Calu3 (cell line): ENCODE measurements at regions not wholly inside any gene's neighbourhood (a gene's known extent, or its start where the extent isn't known, plus 50 kb on each side); places are given as distances from the start of the nearest gene placed in this dataset.

ENCODE experiments used
- BruUV-seq: library from RNA; stranded (reverse); fragments of 400-500 nt; replicated peaks from 2 replicates; lab custom pipeline; 2021; lab: Mats Ljungman, UMichigan
- CTCF ChIA-PET: fragments of 300-600 bp; sonication (Branson Sonifier 250); formaldehyde crosslinking; loops from one replicate; lab custom pipeline; 2022; ENCODE audit warnings: antibody characterized with exemption; lab: Charles Lee
- DNase-seq: peaks from one replicate; pipeline ENCODE4 v3.0.0; 2022
- H3K27ac Mint-ChIP-seq: one replicate; pipeline ENCODE4 v1.8.0; 2022; ENCODE audit warnings: mixed read lengths; ENCODE audit not compliant: unreplicated experiment
- H3K27me3 Mint-ChIP-seq: one replicate; pipeline ENCODE4 v1.8.0; 2022; ENCODE audit warnings: mixed read lengths; ENCODE audit not compliant: unreplicated experiment
- H3K36me3 Mint-ChIP-seq: one replicate; pipeline ENCODE4 v1.8.0; 2022; ENCODE audit warnings: mild to moderate bottlenecking, moderate library complexity, mixed read lengths; ENCODE audit not compliant: insufficient read depth, unreplicated experiment
- H3K4me1 Mint-ChIP-seq: one replicate; pipeline ENCODE4 v1.8.0; 2022; ENCODE audit warnings: mild to moderate bottlenecking, low read depth, mixed read lengths; ENCODE audit not compliant: unreplicated experiment
- H3K4me3 Mint-ChIP-seq: one replicate; pipeline ENCODE4 v1.8.0; 2022; ENCODE audit warnings: mild to moderate bottlenecking, low read depth, moderate library complexity, mixed read lengths; ENCODE audit not compliant: unreplicated experiment
- H3K9me3 Mint-ChIP-seq: one replicate; pipeline ENCODE4 v1.8.0; 2022; ENCODE audit warnings: low read depth, mixed read lengths; ENCODE audit not compliant: unreplicated experiment
- CTCF ChIP-seq: fragments of 200-600 bp; IDR thresholded peaks from one replicate; pipeline ENCODE4 v1.8.0; 2022; ENCODE audit warnings: antibody characterized with exemption; ENCODE audit not compliant: unreplicated experiment
- intact Hi-C: fragments of 100-400 bp; cut with micrococcal nuclease; formaldehyde crosslinking; loops from one replicate; pipeline ENCODE4 v1.10.0; 2022; ENCODE audit not compliant: unreplicated experiment

- H3K27ac Mint-ChIP-seq: no peak overlapping the region
- intact Hi-C loops: no loop called here
- no peaks in the 10 kb centered on the region for H3K36me3 Mint-ChIP-seq
- H3K4me1 Mint-ChIP-seq: peaks cover 17% of the 10 kb centered on the region
- no peak for TF ChIP-seq CTCF
- CTCF ChIA-PET: no interaction called here
- no peak overlapping the region for H3K4me3 Mint-ChIP-seq
- peaks cover 15% of the 10 kb centered on the region for H3K27me3 Mint-ChIP-seq
- no TSS peak for BruUV-seq
- H3K9me3 Mint-ChIP-seq: no peaks in the 10 kb centered on the region
- no peak for DNase-seq
These were observed 74.5 kb upstream of the PITX1 start for GRCh38 chr5:135108569-135108968.

GRCh38 chr5:135107986-135108385, 74.0 kb upstream of the PITX1 start:
- DNase-seq: no peak
- peaks cover 17% of the 10 kb centered on the region for H3K4me1 Mint-ChIP-seq
- no peaks in the 10 kb centered on the region for H3K36me3 Mint-ChIP-seq
- intact Hi-C loops: no loop called here
- no peaks in the 10 kb centered on the region for H3K9me3 Mint-ChIP-seq
- peaks cover 15% of the 10 kb centered on the region for H3K27me3 Mint-ChIP-seq
- no TSS peak for BruUV-seq
- H3K27ac Mint-ChIP-seq: no peak overlapping the region
- CTCF ChIA-PET: interaction anchor here (0.6 kb wide), 1 partner anchor 452 kb away, joined by 5 read pairs; no protein-coding TSS in a partner anchor
- TF ChIP-seq CTCF: no peak
- no peak overlapping the region for H3K4me3 Mint-ChIP-seq

GRCh38 chr5:135106610-135107471, 72.8 kb upstream of the PITX1 start:
- Mint-ChIP-seq H3K9me3 (no peaks in the 10 kb centered on the region), H3K27ac (no peak overlapping the region), H3K27me3 (peaks cover 15% of the 10 kb centered on the region), H3K36me3 (no peaks in the 10 kb centered on the region), H3K4me3 (no peak overlapping the region), H3K4me1 (peaks cover 9% of the 10 kb centered on the region)
- no TSS peak for BruUV-seq
- no peak for DNase-seq
- TF ChIP-seq CTCF: no peak
- CTCF ChIA-PET: no interaction called here
- intact Hi-C loops: no loop called here

GRCh38 chr5:135106136-135106535, 72.1 kb upstream of the PITX1 start:
- Mint-ChIP-seq H3K36me3 (no peaks in the 10 kb centered on the region), H3K4me3 (no peak overlapping the region), H3K9me3 (no peaks in the 10 kb centered on the region), H3K4me1 (peaks cover 4% of the 10 kb centered on the region), H3K27ac (no peak overlapping the region), H3K27me3 (peaks cover 15% of the 10 kb centered on the region)
- BruUV-seq: no TSS peak
- intact Hi-C loops: no loop called here
- TF ChIP-seq CTCF: no peak
- CTCF ChIA-PET: no interaction called here
- DNase-seq: no peak
